ENCODE measurements at regions not wholly inside any gene's neighbourhood (a gene's known extent, or its start where the extent isn't known, plus 50 kb on each side); places are given as distances from the start of the nearest gene placed in this dataset.

DNA sequence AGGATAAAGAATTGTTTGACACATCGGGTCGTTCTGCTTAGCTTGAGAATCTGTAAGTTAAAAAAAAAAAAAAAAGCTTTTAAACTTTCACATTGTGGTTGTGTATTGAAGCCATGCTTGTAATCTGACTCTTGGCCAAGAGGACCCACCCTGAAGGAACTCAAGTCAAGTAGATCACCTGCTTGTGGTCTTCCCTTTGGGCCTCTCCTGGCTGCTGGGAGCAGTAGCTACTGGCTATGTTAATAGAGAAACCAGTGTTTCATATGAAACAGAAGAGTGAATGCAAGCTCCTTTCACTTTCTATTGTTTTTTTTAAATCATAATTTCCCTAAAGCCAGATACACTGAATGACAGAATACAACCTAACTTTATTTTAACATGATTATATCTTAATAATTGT, 402.4 kb upstream of the NDST4 start:
- 9% methylated on average over 2 of the region's 2 CpGs for WGBS (ENCODE audit: low lambda C conversion rate)
- H3K9me2 ChIP-seq = no peaks in the 10 kb centered on the region
- H2AFZ ChIP-seq (ENCODE audit: low read depth) = no peak overlapping the region
- H3K4me2 ChIP-seq = no peak overlapping the region
- H3K79me2 ChIP-seq (ENCODE audit: insufficient read depth) = no peaks in the 10 kb centered on the region
- H3K4me1 ChIP-seq (ENCODE audit: control insufficient read depth in 1 of 2, insufficient read depth in 2 of 2, low read depth in 1 of 2, low read length in 1 of 2) = no peaks in the 10 kb centered on the region
- no peaks in the 10 kb centered on the region for H3K27me3 ChIP-seq (ENCODE audit: insufficient read depth)
- no peak overlapping the region for H3K4me3 ChIP-seq (ENCODE audit: low read depth in 2 of 2, low read length in 1 of 2)
- TF ChIP-seq, protein P1, sequence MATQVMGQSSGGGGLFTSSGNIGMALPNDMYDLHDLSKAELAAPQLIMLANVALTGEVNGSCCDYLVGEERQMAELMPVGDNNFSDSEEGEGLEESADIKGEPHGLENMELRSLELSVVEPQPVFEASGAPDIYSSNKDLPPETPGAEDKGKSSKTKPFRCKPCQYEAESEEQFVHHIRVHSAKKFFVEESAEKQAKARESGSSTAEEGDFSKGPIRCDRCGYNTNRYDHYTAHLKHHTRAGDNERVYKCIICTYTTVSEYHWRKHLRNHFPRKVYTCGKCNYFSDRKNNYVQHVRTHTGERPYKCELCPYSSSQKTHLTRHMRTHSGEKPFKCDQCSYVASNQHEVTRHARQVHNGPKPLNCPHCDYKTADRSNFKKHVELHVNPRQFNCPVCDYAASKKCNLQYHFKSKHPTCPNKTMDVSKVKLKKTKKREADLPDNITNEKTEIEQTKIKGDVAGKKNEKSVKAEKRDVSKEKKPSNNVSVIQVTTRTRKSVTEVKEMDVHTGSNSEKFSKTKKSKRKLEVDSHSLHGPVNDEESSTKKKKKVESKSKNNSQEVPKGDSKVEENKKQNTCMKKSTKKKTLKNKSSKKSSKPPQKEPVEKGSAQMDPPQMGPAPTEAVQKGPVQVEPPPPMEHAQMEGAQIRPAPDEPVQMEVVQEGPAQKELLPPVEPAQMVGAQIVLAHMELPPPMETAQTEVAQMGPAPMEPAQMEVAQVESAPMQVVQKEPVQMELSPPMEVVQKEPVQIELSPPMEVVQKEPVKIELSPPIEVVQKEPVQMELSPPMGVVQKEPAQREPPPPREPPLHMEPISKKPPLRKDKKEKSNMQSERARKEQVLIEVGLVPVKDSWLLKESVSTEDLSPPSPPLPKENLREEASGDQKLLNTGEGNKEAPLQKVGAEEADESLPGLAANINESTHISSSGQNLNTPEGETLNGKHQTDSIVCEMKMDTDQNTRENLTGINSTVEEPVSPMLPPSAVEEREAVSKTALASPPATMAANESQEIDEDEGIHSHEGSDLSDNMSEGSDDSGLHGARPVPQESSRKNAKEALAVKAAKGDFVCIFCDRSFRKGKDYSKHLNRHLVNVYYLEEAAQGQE (IDR thresholded peaks at IDR 0.05; ENCODE audit: low read depth, low read length) = no peak
- TF ChIP-seq JUND (IDR thresholded peaks at IDR 0.05) (no peak), GATA2 (CRISPR knock-in tag; IDR thresholded peaks at IDR 0.05) (no peak), GABPA (IDR thresholded peaks at IDR 0.05; ENCODE audit: low read depth) (no peak), RCOR1 (IDR thresholded peaks at IDR 0.05; ENCODE audit: low read length) (no peak), TEAD4 (IDR thresholded peaks at IDR 0.05; ENCODE audit: borderline replicate concordance, insufficient read depth) (no peak), CHD2 (IDR thresholded peaks at IDR 0.05; ENCODE audit: low read length, partially characterized antibody) (no peak), EP300 (IDR thresholded peaks at IDR 0.05; ENCODE audit: borderline replicate concordance in 1 of 2, low read depth in 1 of 2, low read length in 1 of 2) (no peak), EZH2phosphoT487 (IDR thresholded peaks at IDR 0.05; ENCODE audit: borderline replicate concordance, low read depth) (no peak), FOXM1 (IDR thresholded peaks at IDR 0.05; ENCODE audit: low read depth) (no peak)
- TF ChIP-seq, protein P2, sequence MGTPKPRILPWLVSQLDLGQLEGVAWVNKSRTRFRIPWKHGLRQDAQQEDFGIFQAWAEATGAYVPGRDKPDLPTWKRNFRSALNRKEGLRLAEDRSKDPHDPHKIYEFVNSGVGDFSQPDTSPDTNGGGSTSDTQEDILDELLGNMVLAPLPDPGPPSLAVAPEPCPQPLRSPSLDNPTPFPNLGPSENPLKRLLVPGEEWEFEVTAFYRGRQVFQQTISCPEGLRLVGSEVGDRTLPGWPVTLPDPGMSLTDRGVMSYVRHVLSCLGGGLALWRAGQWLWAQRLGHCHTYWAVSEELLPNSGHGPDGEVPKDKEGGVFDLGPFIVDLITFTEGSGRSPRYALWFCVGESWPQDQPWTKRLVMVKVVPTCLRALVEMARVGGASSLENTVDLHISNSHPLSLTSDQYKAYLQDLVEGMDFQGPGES (IDR thresholded peaks at IDR 0.05; ENCODE audit: low read depth, low read length) = no peak
- TF ChIP-seq, protein P3, sequence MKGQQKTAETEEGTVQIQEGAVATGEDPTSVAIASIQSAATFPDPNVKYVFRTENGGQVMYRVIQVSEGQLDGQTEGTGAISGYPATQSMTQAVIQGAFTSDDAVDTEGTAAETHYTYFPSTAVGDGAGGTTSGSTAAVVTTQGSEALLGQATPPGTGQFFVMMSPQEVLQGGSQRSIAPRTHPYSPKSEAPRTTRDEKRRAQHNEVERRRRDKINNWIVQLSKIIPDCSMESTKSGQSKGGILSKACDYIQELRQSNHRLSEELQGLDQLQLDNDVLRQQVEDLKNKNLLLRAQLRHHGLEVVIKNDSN (IDR thresholded peaks at IDR 0.05; ENCODE audit: borderline replicate concordance, low read depth) = no peak
- no peaks in the 10 kb centered on the region for H3K36me3 ChIP-seq (replicated peaks in 1 of 2; ENCODE audit: control insufficient read depth in 1 of 2, insufficient read depth in 2 of 2, low read length in 1 of 2)
- H4K20me1 ChIP-seq (ENCODE audit: insufficient read depth) = no peaks in the 10 kb centered on the region
- DNase-seq = no peak
- CTCF ChIA-PET = no interaction called here
- H3K9me3 ChIP-seq = no peaks in the 10 kb centered on the region
- H3F3A ChIP-seq (replicated peaks; ENCODE audit: insufficient read depth) = no peaks in the 10 kb centered on the region
- no peak overlapping the region for H3K27ac ChIP-seq (ENCODE audit: low read depth in 2 of 2, low read length in 1 of 2)
- no peak overlapping the region for H3K9ac ChIP-seq
- POLR2A ChIA-PET = no interaction called here

DNA sequence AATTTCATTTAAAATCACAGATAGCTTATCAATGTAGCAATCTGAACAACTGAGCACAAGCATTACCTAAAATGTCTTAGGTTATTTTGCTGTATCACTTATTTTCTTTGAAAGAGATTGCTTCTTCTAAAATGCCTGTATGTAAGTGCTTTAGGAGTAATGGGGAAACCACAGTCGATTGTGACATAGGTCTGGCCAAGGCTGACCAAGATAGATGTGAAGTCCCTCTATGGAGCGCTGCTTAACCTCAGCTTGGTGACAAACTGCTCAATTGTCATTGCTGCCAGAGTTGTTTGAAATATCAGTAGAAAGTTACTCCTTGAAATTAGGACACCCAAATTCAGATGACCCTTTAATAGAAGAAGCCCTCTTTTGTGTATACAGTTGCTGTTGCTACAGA, 401.9 kb upstream of the NDST4 start:
- Histone ChIP-seq H3F3A (replicated peaks; ENCODE audit: insufficient read depth) (no peaks in the 10 kb centered on the region), H3K9ac (no peak overlapping the region), H4K20me1 (ENCODE audit: insufficient read depth) (no peaks in the 10 kb centered on the region), H3K36me3 (replicated peaks in 1 of 2; ENCODE audit: control insufficient read depth in 1 of 2, insufficient read depth in 2 of 2, low read length in 1 of 2) (no peaks in the 10 kb centered on the region), H3K27me3 (ENCODE audit: insufficient read depth) (no peaks in the 10 kb centered on the region), H3K4me3 (ENCODE audit: low read depth in 2 of 2, low read length in 1 of 2) (no peak overlapping the region), H3K27ac (ENCODE audit: low read depth in 2 of 2, low read length in 1 of 2) (no peak overlapping the region), H3K4me2 (no peak overlapping the region), H2AFZ (ENCODE audit: low read depth) (no peak overlapping the region), H3K9me3 (no peaks in the 10 kb centered on the region), H3K79me2 (ENCODE audit: insufficient read depth) (no peaks in the 10 kb centered on the region), H3K9me2 (no peaks in the 10 kb centered on the region), H3K4me1 (ENCODE audit: control insufficient read depth in 1 of 2, insufficient read depth in 2 of 2, low read depth in 1 of 2, low read length in 1 of 2) (no peaks in the 10 kb centered on the region)
- no peak for DNase-seq
- ChIA-PET CTCF (no interaction called here), POLR2A (no interaction called here)
- 10% methylated on average over 2 of the region's 2 CpGs for WGBS (ENCODE audit: low lambda C conversion rate)
- TF ChIP-seq RCOR1 (IDR thresholded peaks at IDR 0.05; ENCODE audit: low read length) = no peak
- TF ChIP-seq, protein P4, sequence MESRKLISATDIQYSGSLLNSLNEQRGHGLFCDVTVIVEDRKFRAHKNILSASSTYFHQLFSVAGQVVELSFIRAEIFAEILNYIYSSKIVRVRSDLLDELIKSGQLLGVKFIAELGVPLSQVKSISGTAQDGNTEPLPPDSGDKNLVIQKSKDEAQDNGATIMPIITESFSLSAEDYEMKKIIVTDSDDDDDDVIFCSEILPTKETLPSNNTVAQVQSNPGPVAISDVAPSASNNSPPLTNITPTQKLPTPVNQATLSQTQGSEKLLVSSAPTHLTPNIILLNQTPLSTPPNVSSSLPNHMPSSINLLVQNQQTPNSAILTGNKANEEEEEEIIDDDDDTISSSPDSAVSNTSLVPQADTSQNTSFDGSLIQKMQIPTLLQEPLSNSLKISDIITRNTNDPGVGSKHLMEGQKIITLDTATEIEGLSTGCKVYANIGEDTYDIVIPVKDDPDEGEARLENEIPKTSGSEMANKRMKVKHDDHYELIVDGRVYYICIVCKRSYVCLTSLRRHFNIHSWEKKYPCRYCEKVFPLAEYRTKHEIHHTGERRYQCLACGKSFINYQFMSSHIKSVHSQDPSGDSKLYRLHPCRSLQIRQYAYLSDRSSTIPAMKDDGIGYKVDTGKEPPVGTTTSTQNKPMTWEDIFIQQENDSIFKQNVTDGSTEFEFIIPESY (IDR thresholded peaks at IDR 0.05; ENCODE audit: borderline replicate concordance, low read depth) = no peak
- TF ChIP-seq RXRA (IDR thresholded peaks at IDR 0.05; ENCODE audit: borderline replicate concordance, low read depth) = no peak
- no peak for TF ChIP-seq EP300 (IDR thresholded peaks at IDR 0.05; ENCODE audit: borderline replicate concordance in 1 of 2, low read depth in 1 of 2, low read length in 1 of 2)
- TF ChIP-seq NFIC (IDR thresholded peaks at IDR 0.05; ENCODE audit: borderline replicate concordance) = no peak
- no peak for TF ChIP-seq NRF1 (IDR thresholded peaks at IDR 0.05; ENCODE audit: low read depth, low read length)
- no peak for TF ChIP-seq POLR2AphosphoS5 (IDR thresholded peaks at IDR 0.05; ENCODE audit: low read depth, low read length)
- no peak for TF ChIP-seq TCF12 (IDR thresholded peaks at IDR 0.05)
- no peak for TF ChIP-seq EZH2phosphoT487 (IDR thresholded peaks at IDR 0.05; ENCODE audit: borderline replicate concordance, low read depth)
- TF ChIP-seq, protein P5, sequence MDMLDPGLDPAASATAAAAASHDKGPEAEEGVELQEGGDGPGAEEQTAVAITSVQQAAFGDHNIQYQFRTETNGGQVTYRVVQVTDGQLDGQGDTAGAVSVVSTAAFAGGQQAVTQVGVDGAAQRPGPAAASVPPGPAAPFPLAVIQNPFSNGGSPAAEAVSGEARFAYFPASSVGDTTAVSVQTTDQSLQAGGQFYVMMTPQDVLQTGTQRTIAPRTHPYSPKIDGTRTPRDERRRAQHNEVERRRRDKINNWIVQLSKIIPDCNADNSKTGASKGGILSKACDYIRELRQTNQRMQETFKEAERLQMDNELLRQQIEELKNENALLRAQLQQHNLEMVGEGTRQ (IDR thresholded peaks at IDR 0.05; ENCODE audit: borderline replicate concordance, low read depth, low read length) = no peak
- TF ChIP-seq GATA2 (CRISPR knock-in tag; IDR thresholded peaks at IDR 0.05) = no peak
- no peak for TF ChIP-seq YY1 (IDR thresholded peaks at IDR 0.05; ENCODE audit: low read depth)
